HL-60 (cell line): ENCODE measurements at regions not wholly inside any gene's neighbourhood (a gene's known extent, or its start where the extent isn't known, plus 50 kb on each side); places are given as distances from the start of the nearest gene placed in this dataset.

Experiments
- CTCF ChIP-seq: IDR thresholded peaks from one replicate; pipeline ENCODE4 v1.5.1; 2011; ENCODE audit warnings: low read length, control low read depth, inconsistent platforms; ENCODE audit not compliant: insufficient read depth
- POLR2AphosphoS5 ChIP-seq: IDR thresholded peaks from 2 replicates; pipeline ENCODE4 v1.6.1; 2012; ENCODE audit warnings: low read depth
- REST ChIP-seq: IDR thresholded peaks from 2 replicates; pipeline ENCODE4 v1.6.1; 2012; ENCODE audit warnings: low read depth; ENCODE audit not compliant: insufficient replicate concordance
- SPI1 ChIP-seq: IDR thresholded peaks from 2 replicates; pipeline ENCODE4 v1.6.1; 2012; ENCODE audit warnings: low read depth, mild to moderate bottlenecking, borderline replicate concordance

- TF ChIP-seq CTCF (no peak), REST (no peak), SPI1 (no peak), POLR2AphosphoS5 (no peak)
Measured at GRCh38 chr2:38167968-38168350, 92.0 kb upstream of the CYP1B1 start.
